RWPE2 (cell line): ENCODE measurements at regions not wholly inside any gene's neighbourhood (a gene's known extent, or its start where the extent isn't known, plus 50 kb on each side); places are given as distances from the start of the nearest gene placed in this dataset.

Experiments
- ATAC-seq: fragments of 200-7000 bp; cut with Tn5 transposase; 3 replicates; pipeline ENCODE4 v1.9.1; 2021; ENCODE audit warnings: low read depth
- DNase-seq: peaks from one replicate; pipeline ENCODE4 v3.0.0-alpha.2; 2020; ENCODE audit warnings: low spot score
- H3K27ac ChIP-seq: fragments of 450-650 bp; 2 replicates; pipeline ENCODE4 v1.5.1; 2017; ENCODE audit warnings: mild to moderate bottlenecking; ENCODE audit not compliant: poor library complexity, severe bottlenecking
- H3K27me3 ChIP-seq: fragments of 250-450 bp; sonication (Bioruptor Pico); 2 replicates; pipeline ENCODE4 v1.5.1; 2021; ENCODE audit warnings: mild to moderate bottlenecking, moderate library complexity; ENCODE audit not compliant: insufficient read depth, poor library complexity, severe bottlenecking
- H3K36me3 ChIP-seq: fragments of 250-450 bp; sonication (Bioruptor Pico); 2 replicates; pipeline ENCODE4 v1.5.1; 2020; ENCODE audit warnings: low read depth, mild to moderate bottlenecking, moderate library complexity
- H3K4me1 ChIP-seq: fragments of 250-450 bp; sonication (Bioruptor Pico); 2 replicates; pipeline ENCODE4 v1.5.1; 2021; ENCODE audit warnings: mild to moderate bottlenecking, moderate library complexity; ENCODE audit not compliant: insufficient read depth, poor library complexity, severe bottlenecking
- H3K4me3 ChIP-seq: fragments of 250-450 bp; sonication (Bioruptor Pico); 2 replicates; pipeline ENCODE4 v1.5.1; 2021; ENCODE audit warnings: mild to moderate bottlenecking, moderate library complexity; ENCODE audit not compliant: severe bottlenecking
- H3K9me3 ChIP-seq: fragments of 250-450 bp; sonication (Bioruptor Pico); 2 replicates; pipeline ENCODE4 v1.5.1; 2021; ENCODE audit warnings: mild to moderate bottlenecking, moderate library complexity; ENCODE audit not compliant: severe bottlenecking
- TF ChIP-seq, protein P1 (sequence below): fragments of 450-650 bp; IDR thresholded peaks from one replicate; pipeline ENCODE4 v1.5.1; 2017; ENCODE audit warnings: mild to moderate bottlenecking, moderate library complexity; ENCODE audit not compliant: poor library complexity, severe bottlenecking

DNA sequence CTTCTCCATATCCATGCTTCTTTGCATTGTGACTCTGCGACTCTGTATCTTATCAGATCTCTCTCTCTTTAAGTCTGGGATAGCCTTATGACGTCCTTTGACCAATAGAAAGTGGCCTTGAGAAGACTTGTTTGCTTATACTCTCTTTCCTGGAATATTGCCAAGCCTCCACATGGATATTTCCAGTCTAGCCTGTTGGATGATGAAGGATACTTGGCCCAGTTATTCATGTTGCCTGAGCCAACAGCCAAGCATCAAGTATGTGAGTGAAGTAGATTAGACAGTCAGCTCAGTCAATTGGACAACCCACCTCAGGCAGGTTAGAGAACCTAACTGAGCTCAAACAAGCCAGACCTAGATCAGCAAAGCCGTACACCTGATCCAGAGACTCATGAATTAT lies 864.2 kb upstream of the MGAT4C start:
- TF ChIP-seq, protein P1, sequence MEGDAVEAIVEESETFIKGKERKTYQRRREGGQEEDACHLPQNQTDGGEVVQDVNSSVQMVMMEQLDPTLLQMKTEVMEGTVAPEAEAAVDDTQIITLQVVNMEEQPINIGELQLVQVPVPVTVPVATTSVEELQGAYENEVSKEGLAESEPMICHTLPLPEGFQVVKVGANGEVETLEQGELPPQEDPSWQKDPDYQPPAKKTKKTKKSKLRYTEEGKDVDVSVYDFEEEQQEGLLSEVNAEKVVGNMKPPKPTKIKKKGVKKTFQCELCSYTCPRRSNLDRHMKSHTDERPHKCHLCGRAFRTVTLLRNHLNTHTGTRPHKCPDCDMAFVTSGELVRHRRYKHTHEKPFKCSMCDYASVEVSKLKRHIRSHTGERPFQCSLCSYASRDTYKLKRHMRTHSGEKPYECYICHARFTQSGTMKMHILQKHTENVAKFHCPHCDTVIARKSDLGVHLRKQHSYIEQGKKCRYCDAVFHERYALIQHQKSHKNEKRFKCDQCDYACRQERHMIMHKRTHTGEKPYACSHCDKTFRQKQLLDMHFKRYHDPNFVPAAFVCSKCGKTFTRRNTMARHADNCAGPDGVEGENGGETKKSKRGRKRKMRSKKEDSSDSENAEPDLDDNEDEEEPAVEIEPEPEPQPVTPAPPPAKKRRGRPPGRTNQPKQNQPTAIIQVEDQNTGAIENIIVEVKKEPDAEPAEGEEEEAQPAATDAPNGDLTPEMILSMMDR = no peak
- H3K4me3 ChIP-seq = no peak overlapping the region
- DNase-seq (no peak), ATAC-seq (no peak)
- H3K27me3 ChIP-seq = no peaks in the 10 kb centered on the region
- H3K9me3 ChIP-seq = peaks cover 2% of the 10 kb centered on the region
- H3K27ac ChIP-seq = no peak overlapping the region
- H3K36me3 ChIP-seq = no peaks in the 10 kb centered on the region
- H3K4me1 ChIP-seq = no peaks in the 10 kb centered on the region

DNA sequence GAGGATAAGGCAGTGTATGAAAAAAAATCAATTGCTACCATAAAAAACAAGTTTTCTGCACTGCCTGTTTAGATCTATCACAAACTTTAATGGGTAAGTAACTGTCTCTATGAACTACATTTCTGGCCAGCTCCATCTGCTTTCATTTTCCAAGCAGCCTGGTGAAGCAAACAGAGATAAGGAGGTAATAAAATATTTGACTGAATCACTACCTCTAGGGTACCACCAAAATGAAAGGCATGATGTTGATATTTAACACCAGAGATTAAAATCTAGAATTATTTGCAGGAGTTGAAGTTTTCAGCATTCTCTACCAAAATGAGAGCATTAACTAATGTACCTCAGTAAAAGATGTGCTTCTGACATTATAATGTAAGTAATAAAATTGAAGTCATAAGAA lies 863.5 kb upstream of the MGAT4C start:
- Histone ChIP-seq H3K27ac (no peak overlapping the region), H3K4me1 (no peaks in the 10 kb centered on the region), H3K9me3 (peaks cover 2% of the 10 kb centered on the region), H3K27me3 (no peaks in the 10 kb centered on the region), H3K4me3 (no peak overlapping the region), H3K36me3 (no peaks in the 10 kb centered on the region)
- TF ChIP-seq, protein P1 = no peak
- ATAC-seq (no peak), DNase-seq (no peak)

DNA sequence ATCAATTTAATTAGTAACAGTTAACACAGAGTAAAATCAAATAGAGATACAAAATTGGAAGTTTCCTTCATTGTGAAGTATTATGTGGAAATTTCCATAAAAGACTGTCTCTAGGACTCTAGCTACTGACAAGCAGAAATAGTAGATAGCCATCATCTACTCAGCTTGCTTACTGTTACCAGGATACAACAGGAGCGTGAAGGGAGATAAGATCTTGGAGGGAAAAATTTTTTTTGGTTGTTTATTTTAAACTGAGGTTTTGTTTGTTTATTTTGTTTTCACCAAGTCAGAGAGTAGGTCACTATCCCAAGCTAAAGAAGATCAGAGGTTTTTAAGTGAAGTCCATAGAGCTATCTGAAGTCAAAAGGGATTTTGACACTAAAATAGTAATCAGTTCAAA lies 861.3 kb upstream of the MGAT4C start:
- no peak overlapping the region for H3K4me3 ChIP-seq
- H3K36me3 ChIP-seq = no peaks in the 10 kb centered on the region
- ATAC-seq (no peak), DNase-seq (no peak)
- no peaks in the 10 kb centered on the region for H3K27me3 ChIP-seq
- H3K27ac ChIP-seq = no peak overlapping the region
- TF ChIP-seq, protein P1 = no peak
- no peaks in the 10 kb centered on the region for H3K4me1 ChIP-seq
- H3K9me3 ChIP-seq = no peaks in the 10 kb centered on the region

DNA sequence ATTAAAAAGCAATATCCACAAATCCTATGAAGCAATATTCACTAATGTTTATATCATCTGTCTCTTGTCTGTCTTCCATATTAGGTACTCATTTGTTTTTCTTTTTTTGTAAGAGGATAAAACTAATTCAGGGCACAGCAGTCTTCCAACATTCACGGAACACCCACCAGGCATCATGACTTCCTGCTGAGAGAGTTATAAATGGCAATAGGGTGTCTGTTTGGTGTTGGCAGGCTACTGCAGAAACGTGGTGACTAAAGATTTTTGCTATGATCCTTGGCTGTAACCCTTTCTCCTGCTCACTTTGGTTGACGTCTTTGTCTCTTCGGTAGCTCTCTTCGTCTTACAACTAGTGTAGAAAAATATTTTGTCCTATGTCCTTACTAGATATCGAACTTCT lies 860.6 kb upstream of the MGAT4C start:
- no peak overlapping the region for H3K4me3 ChIP-seq
- TF ChIP-seq, protein P1 = no peak
- DNase-seq (no peak), ATAC-seq (no peak)
- H3K27ac ChIP-seq = no peak overlapping the region
- H3K9me3 ChIP-seq = no peaks in the 10 kb centered on the region
- H3K4me1 ChIP-seq = no peaks in the 10 kb centered on the region
- H3K36me3 ChIP-seq = no peaks in the 10 kb centered on the region
- no peaks in the 10 kb centered on the region for H3K27me3 ChIP-seq

DNA sequence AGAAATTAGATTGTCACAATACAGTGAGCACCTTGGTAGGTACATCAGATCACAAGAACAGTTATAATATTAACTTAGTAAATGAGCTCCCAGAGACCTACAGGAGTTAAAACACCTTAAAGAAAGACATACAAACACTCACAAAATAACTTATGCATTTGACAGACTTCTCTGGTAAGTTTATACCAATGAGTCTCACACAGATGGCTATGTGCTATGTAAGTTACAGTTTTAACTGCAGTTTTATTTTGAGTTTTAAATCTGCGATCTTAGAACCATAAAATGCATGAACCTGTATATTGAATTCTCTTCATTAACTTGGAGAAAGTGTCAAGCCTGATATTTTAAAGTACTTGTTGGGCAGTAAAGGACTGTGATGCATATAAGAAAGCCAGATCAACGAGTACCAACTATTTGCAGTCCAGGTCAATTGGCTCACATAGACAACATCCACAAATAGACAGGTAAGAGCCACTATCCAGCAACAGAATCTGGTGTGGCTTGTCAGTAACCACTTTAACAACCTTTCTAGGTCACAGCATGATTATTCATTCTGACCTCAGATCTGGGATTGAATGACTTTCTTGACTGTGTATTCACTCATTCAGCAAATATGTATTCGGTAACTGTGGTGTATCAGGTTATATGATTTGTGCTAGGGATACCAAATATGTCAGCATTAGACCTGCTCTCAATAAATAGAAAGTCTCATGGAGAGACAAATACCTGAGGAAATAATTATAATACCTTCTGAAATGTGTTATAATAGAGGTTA lies 856.6 kb upstream of the MGAT4C start:
- H3K27me3 ChIP-seq = no peaks in the 10 kb centered on the region
- TF ChIP-seq, protein P1 = no peak

More for the DNA sequence above, 856.6 kb upstream of the MGAT4C start:
- Histone ChIP-seq H3K4me3 (no peak overlapping the region), H3K9me3 (no peaks in the 10 kb centered on the region), H3K4me1 (no peaks in the 10 kb centered on the region), H3K27ac (no peak overlapping the region), H3K36me3 (no peaks in the 10 kb centered on the region)
- ATAC-seq = peak; percentile 76
- DNase-seq = no peak
